K562 (cell line): ENCODE measurements at regions not wholly inside any gene's neighbourhood (a gene's known extent, or its start where the extent isn't known, plus 50 kb on each side); places are given as distances from the start of the nearest gene placed in this dataset.

ENCODE experiments used
- ATAC-seq: fragments of 200-7000 bp; cut with Tn5 transposase; 3 replicates; pipeline ENCODE4 v1.9.1; 2020; ENCODE audit warnings: moderate library complexity
- BruUV-seq: library from RNA; stranded (reverse); fragments of 400-500 nt; replicated peaks from 2 replicates; lab custom pipeline; 2021; lab: Mats Ljungman, UMichigan
- CTCF ChIA-PET: fragments of 300-600 bp; formaldehyde crosslinking; extraction: SDS; loops from one replicate; lab custom pipeline; 2021; ENCODE audit warnings: low intra/inter-chr PET ratio; lab: Yijun Ruan, JAX
- POLR2A ChIA-PET: fragments of 300-600, 350-650 bp; sonication (Branson Sonifier 250); formaldehyde crosslinking; extraction: SDS; loops from one replicate; lab custom pipeline; 2021; ENCODE audit warnings: antibody characterized with exemption, inconsistent platforms; lab: Yijun Ruan, JAX
- DNase-seq, 4 experiments: peaks; one replicate each; pipeline versions ENCODE4 v3.0.0 to v3.0.0-alpha.2; 2011 to 2018; ENCODE audit warnings: low spot score in 3 of 4, mixed read lengths in 3 of 4; ENCODE audit errors: extremely low read depth in 1 of 4
- FAIRE-seq: peaks from 2 replicates; lab custom pipeline; 2011; peaks lifted over from hg19 to GRCh38; lab: Jason Lieb, UNC
- H2AFZ ChIP-seq: 2 replicates; pipeline ENCODE4 v1.6.0; 2011; ENCODE audit warnings: low read depth, low read length, control low read depth, inconsistent platforms
- H3K27ac ChIP-seq: fragments of 200-600 bp; 3 replicates; pipeline ENCODE4 v1.8.0; 2011; ENCODE audit warnings: low read depth, mild to moderate bottlenecking, control low read depth, inconsistent platforms, low read length, moderate library complexity, mixed read lengths; ENCODE audit errors: extremely low read depth
- H3K27me3 ChIP-seq, 2 experiments: fragments of 300-600 bp in 1 of 2; 2 replicates in 1 of 2; 3 replicates in 1 of 2; pipeline versions ENCODE4 v1.6.0 to v1.8.0; 2011; ENCODE audit warnings: inconsistent platforms in 2 of 2, low read length in 2 of 2, mild to moderate bottlenecking in 1 of 2, mixed read lengths in 1 of 2, moderate library complexity in 1 of 2; ENCODE audit not compliant: control insufficient read depth in 2 of 2, insufficient read depth in 2 of 2
- H3K36me3 ChIP-seq: fragments of 300-600 bp; 3 replicates; pipeline ENCODE4 v1.8.0; 2011; ENCODE audit warnings: mild to moderate bottlenecking, low read length, inconsistent platforms; ENCODE audit not compliant: control insufficient read depth, insufficient read depth
- H3K4me1 ChIP-seq, 2 experiments: fragments of 200-600 bp in 1 of 2; replicated peaks in 1 of 2; 2 replicates in 1 of 2; 3 replicates in 1 of 2; pipeline versions ENCODE4 v1.5.1 to v1.8.0; 2011; ENCODE audit warnings: inconsistent platforms in 2 of 2, low read length in 2 of 2, mild to moderate bottlenecking in 1 of 2, mixed read lengths in 1 of 2, moderate library complexity in 1 of 2; ENCODE audit not compliant: control insufficient read depth in 2 of 2, insufficient read depth in 2 of 2
- H3K4me2 ChIP-seq: 2 replicates; pipeline ENCODE4 v1.6.1; 2011; ENCODE audit warnings: low read length, control low read depth, inconsistent platforms, mixed read lengths; ENCODE audit not compliant: insufficient read depth
- H3K4me3 ChIP-seq: fragments of 200-600 bp; sonication (generic), shearing (Covaris generic); 2 replicates; pipeline ENCODE4 v1.5.1; 2016; ENCODE audit warnings: control low read depth, inconsistent platforms
- H3K79me2 ChIP-seq: fragments of 200-600 bp; 3 replicates; pipeline ENCODE4 v1.8.0; 2011; ENCODE audit warnings: low read length, inconsistent platforms; ENCODE audit not compliant: control insufficient read depth, insufficient read depth
- H3K9ac ChIP-seq, 2 experiments: 2 replicates each; pipeline versions ENCODE4 v1.6.0 to v1.6.1; 2011; ENCODE audit warnings: low read depth in 2 of 2, low read length in 2 of 2, control low read depth in 1 of 2, inconsistent platforms in 1 of 2, mild to moderate bottlenecking in 1 of 2, mixed read lengths in 1 of 2; ENCODE audit not compliant: insufficient read depth in 1 of 2
- H3K9me1 ChIP-seq: one replicate; pipeline ENCODE4 v1.6.0; 2011; ENCODE audit warnings: inconsistent platforms, mild to moderate bottlenecking, low read length, moderate library complexity; ENCODE audit not compliant: control insufficient read depth, insufficient read depth
- H3K9me3 ChIP-seq: replicated peaks from 2 replicates; pipeline ENCODE4 v1.5.1; 2011; ENCODE audit warnings: low read depth, low read length, inconsistent platforms; ENCODE audit not compliant: control insufficient read depth, insufficient read depth
- H4K20me1 ChIP-seq: replicated peaks from 2 replicates; pipeline ENCODE4 v1.6.1; 2011; ENCODE audit warnings: low read length, inconsistent platforms, mixed read lengths; ENCODE audit not compliant: control insufficient read depth, insufficient read depth
- KAT7 ChIP-seq: sonication (generic); formaldehyde crosslinking; IDR thresholded peaks from 2 replicates; pipeline ENCODE4 v1.8.0; 2022; ENCODE audit warnings: missing genetic modification reagents, mild to moderate bottlenecking, borderline replicate concordance
- MYBL2 ChIP-seq, 2 experiments: fragments of 450-650 bp in 1 of 2; sonication (generic) in 1 of 2; formaldehyde crosslinking in 1 of 2; IDR thresholded peaks; 2 replicates each; pipeline versions ENCODE4 v1.6.1 to v1.8.1; 2017 to 2022; ENCODE audit warnings: borderline replicate concordance in 1 of 2, inconsistent platforms in 1 of 2, low read depth in 1 of 2, mild to moderate bottlenecking in 1 of 2, missing genetic modification reagents in 1 of 2, moderate library complexity in 1 of 2
- ZNF707 ChIP-seq: fragments of 250-450 bp; sonication (Bioruptor Pico); conservative IDR thresholded peaks from 2 replicates; pipeline ENCODE4 v1.8.0; 2022; ENCODE audit warnings: inconsistent platforms, mild to moderate bottlenecking, moderate library complexity
- WGBS: fragments of 100-300 bp; shearing (Covaris generic); methylation state at CpG from one replicate; pipeline ENCODE4 v1.1.6; 2016; ENCODE audit warnings: low coverage, mixed read lengths; ENCODE audit not compliant: insufficient coverage; ENCODE audit errors: missing lambda C conversion rate; 5-methylcytosine and 5-hydroxymethylcytosine counted together
- in situ Hi-C: fragments of 300-500 bp; cut with MboI; formaldehyde crosslinking; loops from 4 replicates; pipeline ENCODE4 v1.15.0; 2018; ENCODE audit warnings: inconsistent platforms, mixed read lengths
- intact Hi-C: fragments of 100-400 bp; cut with micrococcal nuclease; formaldehyde crosslinking; loops from 2 replicates; pipeline ENCODE4 v1.14.2; 2022
- TF ChIP-seq, protein P1 (sequence below): IDR thresholded peaks from 3 replicates; pipeline ENCODE4 v1.6.1; 2011; ENCODE audit warnings: borderline replicate concordance, mild to moderate bottlenecking, moderate library complexity; ENCODE audit not compliant: insufficient read length; ENCODE audit errors: extremely low read depth
- TF ChIP-seq, protein P2 (sequence below): fragments of 450-650 bp; IDR thresholded peaks from 2 replicates; pipeline ENCODE4 v1.6.1; 2016
- TF ChIP-seq, protein P3 (sequence below): sonication (generic); formaldehyde crosslinking; IDR thresholded peaks from 2 replicates; pipeline ENCODE4 v1.8.1; 2022; ENCODE audit warnings: missing genetic modification reagents
- TF ChIP-seq, protein P4 (sequence below): sonication (generic); formaldehyde crosslinking; IDR thresholded peaks from 2 replicates; pipeline ENCODE4 v1.8.1; 2023; ENCODE audit warnings: mild to moderate bottlenecking, missing genetic modification reagents
- TF ChIP-seq, protein P5 (sequence below): fragments of 450-650 bp; IDR thresholded peaks from 2 replicates; pipeline ENCODE4 v1.6.1; 2017; ENCODE audit warnings: antibody characterized with exemption, mild to moderate bottlenecking

DNA sequence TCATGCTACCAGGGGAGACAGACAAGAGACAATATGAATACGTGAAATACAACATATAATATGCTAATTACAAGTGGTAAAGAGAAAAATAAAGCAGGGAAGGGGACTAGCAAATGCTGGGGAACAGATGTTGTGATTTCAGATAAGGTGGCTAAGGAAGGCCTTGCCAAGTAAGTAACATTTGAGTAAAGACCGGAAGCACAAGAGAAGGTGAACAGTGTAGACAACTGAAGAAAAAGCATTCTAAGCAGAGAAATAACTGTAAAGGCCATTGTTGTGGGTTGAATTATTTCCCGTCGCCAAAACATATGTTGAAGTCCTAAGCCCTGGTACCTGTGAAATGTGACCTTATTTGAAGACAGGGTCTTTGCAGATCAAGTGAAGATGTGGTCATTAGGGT lies 63.7 kb upstream of the EED start (continued):
- TF ChIP-seq, protein P1, sequence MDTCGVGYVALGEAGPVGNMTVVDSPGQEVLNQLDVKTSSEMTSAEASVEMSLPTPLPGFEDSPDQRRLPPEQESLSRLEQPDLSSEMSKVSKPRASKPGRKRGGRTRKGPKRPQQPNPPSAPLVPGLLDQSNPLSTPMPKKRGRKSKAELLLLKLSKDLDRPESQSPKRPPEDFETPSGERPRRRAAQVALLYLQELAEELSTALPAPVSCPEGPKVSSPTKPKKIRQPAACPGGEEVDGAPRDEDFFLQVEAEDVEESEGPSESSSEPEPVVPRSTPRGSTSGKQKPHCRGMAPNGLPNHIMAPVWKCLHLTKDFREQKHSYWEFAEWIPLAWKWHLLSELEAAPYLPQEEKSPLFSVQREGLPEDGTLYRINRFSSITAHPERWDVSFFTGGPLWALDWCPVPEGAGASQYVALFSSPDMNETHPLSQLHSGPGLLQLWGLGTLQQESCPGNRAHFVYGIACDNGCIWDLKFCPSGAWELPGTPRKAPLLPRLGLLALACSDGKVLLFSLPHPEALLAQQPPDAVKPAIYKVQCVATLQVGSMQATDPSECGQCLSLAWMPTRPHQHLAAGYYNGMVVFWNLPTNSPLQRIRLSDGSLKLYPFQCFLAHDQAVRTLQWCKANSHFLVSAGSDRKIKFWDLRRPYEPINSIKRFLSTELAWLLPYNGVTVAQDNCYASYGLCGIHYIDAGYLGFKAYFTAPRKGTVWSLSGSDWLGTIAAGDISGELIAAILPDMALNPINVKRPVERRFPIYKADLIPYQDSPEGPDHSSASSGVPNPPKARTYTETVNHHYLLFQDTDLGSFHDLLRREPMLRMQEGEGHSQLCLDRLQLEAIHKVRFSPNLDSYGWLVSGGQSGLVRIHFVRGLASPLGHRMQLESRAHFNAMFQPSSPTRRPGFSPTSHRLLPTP = no peak
- TF ChIP-seq, protein P2, sequence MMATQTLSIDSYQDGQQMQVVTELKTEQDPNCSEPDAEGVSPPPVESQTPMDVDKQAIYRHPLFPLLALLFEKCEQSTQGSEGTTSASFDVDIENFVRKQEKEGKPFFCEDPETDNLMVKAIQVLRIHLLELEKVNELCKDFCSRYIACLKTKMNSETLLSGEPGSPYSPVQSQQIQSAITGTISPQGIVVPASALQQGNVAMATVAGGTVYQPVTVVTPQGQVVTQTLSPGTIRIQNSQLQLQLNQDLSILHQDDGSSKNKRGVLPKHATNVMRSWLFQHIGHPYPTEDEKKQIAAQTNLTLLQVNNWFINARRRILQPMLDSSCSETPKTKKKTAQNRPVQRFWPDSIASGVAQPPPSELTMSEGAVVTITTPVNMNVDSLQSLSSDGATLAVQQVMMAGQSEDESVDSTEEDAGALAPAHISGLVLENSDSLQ = no peak
- TF ChIP-seq, protein P3, sequence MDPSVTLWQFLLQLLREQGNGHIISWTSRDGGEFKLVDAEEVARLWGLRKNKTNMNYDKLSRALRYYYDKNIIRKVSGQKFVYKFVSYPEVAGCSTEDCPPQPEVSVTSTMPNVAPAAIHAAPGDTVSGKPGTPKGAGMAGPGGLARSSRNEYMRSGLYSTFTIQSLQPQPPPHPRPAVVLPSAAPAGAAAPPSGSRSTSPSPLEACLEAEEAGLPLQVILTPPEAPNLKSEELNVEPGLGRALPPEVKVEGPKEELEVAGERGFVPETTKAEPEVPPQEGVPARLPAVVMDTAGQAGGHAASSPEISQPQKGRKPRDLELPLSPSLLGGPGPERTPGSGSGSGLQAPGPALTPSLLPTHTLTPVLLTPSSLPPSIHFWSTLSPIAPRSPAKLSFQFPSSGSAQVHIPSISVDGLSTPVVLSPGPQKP (CRISPR knock-in tag) = no peak

DNA sequence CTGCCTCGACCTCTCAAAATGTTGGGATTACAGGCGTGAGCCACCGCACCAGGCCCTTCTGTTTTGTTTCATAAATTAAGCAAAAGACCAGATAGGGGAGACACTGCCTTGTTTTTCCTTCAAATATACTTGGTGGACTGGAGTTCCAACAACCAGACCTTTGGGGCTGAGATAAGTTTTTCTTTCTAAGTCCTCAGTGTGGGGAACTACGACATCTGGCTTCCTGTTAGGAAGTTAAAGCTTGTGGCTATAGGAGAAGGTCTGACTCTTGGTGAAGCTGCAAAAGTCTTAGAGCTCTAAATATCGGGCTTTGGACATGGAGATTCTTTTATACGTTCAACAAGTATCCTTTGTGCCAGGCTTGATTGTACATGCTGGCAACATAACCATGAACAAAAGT lies 64.1 kb upstream of the EED start:
- BruUV-seq = no TSS peak
- 58% methylated on average over 6 of the region's 6 CpGs for WGBS
- intact Hi-C loops (no loop called here), in situ Hi-C loops (no loop called here)
- H3K4me3 ChIP-seq = no peak overlapping the region
- H3K9me1 ChIP-seq = no peaks in the 10 kb centered on the region
- CTCF ChIA-PET = no interaction called here
- H3K9me3 ChIP-seq = peaks cover 3% of the 10 kb centered on the region; the same call in 1 of the 2 replicates
- no peak for FAIRE-seq
- POLR2A ChIA-PET = interaction anchor here (1.3 kb wide), 1 partner anchor 16 kb away, joined by 3 read pairs; no protein-coding TSS in a partner anchor
- peaks cover 50 to 90% of the 10 kb centered on the region in 2 experiments for H3K4me1 ChIP-seq
- H3K27me3 ChIP-seq = no peaks in the 10 kb centered on the region
- no peaks in the 10 kb centered on the region for H4K20me1 ChIP-seq
- no peaks in the 10 kb centered on the region; the same call in 2 of the 3 replicates for H3K36me3 ChIP-seq
- H2AFZ ChIP-seq = peak overlapping the region; percentile 67
- no peak for ATAC-seq
- no peak overlapping the region for H3K9ac ChIP-seq
- no peaks in the 10 kb centered on the region for H3K79me2 ChIP-seq
- peak overlapping the region; percentile 3; the same call in 2 of the 3 replicates for H3K27ac ChIP-seq
- no peak overlapping the region for H3K4me2 ChIP-seq
- peak in 1 of 4 experiments; percentile 58 for DNase-seq
- no peak for TF ChIP-seq ZNF707 (CRISPR knock-in tag)
- TF ChIP-seq MYBL2 (IDR thresholded peaks at IDR 0.05; ENCODE audit: low read depth) = no peak
- no peak for TF ChIP-seq MYBL2 (CRISPR knock-in tag; IDR thresholded peaks at IDR 0.05; ENCODE audit: borderline replicate concordance)
- TF ChIP-seq KAT7 (CRISPR knock-in tag) = 0 out of 2 replicates have a peak, but pooled peaks have one; percentile 62
- TF ChIP-seq, protein P4, sequence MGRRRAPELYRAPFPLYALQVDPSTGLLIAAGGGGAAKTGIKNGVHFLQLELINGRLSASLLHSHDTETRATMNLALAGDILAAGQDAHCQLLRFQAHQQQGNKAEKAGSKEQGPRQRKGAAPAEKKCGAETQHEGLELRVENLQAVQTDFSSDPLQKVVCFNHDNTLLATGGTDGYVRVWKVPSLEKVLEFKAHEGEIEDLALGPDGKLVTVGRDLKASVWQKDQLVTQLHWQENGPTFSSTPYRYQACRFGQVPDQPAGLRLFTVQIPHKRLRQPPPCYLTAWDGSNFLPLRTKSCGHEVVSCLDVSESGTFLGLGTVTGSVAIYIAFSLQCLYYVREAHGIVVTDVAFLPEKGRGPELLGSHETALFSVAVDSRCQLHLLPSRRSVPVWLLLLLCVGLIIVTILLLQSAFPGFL (CRISPR knock-in tag) = no peak
- TF ChIP-seq, protein P5, sequence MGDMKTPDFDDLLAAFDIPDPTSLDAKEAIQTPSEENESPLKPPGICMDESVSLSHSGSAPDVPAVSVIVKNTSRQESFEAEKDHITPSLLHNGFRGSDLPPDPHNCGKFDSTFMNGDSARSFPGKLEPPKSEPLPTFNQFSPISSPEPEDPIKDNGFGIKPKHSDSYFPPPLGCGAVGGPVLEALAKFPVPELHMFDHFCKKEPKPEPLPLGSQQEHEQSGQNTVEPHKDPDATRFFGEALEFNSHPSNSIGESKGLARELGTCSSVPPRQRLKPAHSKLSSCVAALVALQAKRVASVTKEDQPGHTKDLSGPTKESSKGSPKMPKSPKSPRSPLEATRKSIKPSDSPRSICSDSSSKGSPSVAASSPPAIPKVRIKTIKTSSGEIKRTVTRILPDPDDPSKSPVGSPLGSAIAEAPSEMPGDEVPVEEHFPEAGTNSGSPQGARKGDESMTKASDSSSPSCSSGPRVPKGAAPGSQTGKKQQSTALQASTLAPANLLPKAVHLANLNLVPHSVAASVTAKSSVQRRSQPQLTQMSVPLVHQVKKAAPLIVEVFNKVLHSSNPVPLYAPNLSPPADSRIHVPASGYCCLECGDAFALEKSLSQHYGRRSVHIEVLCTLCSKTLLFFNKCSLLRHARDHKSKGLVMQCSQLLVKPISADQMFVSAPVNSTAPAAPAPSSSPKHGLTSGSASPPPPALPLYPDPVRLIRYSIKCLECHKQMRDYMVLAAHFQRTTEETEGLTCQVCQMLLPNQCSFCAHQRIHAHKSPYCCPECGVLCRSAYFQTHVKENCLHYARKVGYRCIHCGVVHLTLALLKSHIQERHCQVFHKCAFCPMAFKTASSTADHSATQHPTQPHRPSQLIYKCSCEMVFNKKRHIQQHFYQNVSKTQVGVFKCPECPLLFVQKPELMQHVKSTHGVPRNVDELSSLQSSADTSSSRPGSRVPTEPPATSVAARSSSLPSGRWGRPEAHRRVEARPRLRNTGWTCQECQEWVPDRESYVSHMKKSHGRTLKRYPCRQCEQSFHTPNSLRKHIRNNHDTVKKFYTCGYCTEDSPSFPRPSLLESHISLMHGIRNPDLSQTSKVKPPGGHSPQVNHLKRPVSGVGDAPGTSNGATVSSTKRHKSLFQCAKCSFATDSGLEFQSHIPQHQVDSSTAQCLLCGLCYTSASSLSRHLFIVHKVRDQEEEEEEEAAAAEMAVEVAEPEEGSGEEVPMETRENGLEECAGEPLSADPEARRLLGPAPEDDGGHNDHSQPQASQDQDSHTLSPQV = peak; percentile 50; the same call in 1 of the 2 replicates
